ENCODE measurements at regions not wholly inside any gene's neighbourhood (a gene's known extent, or its start where the extent isn't known, plus 50 kb on each side); places are given as distances from the start of the nearest gene placed in this dataset.
A peak's percentile ranks its signal among the peaks of the same experiment; 100 is the strongest.

DNA sequence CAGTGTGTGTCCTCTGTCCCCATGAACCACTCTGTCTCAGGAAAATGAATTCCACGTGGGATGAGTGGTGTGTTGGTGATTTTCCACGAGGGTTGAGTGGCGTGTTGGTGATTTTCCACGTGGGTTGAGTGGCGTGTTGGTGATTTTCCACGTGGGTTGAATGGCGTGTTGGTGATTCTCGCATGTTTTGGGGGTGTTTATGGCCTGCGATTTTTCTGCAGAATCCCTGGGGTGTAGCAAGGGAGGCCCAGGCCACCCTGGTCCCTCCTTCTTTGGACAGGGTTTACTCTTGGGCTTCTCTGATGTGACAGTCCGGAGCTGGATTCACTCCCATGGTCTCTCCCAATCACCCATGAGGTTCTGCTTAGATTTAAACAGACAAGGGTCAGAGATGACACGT, 90.6 kb upstream of the FRMD1 start:
- peak; percentile 22 for DNase-seq

DNA sequence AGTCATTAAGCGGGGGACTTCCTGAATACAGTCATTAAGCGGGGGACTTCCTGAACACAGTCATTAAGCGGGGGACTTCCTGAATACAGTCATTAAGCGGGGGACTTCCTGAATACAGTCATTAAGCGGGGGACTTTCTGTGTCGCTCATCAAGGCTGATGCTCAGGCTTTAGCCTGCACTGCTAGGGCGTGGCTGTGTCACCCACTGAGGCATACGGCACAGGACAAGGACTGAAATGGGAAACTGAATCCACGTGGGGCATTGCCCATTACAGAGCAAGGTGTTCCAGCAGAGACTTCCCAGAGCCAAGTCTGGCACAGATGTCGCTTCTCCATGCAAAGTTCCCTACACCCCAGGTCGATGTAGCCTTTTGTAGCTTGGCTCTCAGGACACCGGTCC, 89.9 kb upstream of the FRMD1 start:
- DNase-seq, result peak; percentile 31

DNA sequence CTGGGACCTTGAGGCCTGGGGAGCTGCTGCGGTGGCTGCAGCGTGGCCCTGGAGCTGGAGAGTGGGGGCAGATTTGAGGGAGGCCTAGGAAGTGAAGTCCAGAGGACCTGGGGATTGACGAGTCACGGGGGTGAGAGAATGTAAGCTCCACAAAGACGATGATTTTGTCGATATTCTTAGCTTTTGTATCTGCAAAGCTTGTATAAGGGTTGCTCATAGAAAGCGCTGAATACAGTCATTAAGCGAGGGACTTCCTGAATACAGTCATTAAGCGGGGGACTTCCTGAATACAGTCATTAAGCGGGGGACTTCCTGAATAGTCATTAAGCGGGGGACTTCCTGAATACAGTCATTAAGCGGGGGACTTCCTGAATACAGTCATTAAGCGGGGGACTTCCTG, 89.3 kb upstream of the FRMD1 start:
- DNase-seq, result peak; percentile 13

DNA sequence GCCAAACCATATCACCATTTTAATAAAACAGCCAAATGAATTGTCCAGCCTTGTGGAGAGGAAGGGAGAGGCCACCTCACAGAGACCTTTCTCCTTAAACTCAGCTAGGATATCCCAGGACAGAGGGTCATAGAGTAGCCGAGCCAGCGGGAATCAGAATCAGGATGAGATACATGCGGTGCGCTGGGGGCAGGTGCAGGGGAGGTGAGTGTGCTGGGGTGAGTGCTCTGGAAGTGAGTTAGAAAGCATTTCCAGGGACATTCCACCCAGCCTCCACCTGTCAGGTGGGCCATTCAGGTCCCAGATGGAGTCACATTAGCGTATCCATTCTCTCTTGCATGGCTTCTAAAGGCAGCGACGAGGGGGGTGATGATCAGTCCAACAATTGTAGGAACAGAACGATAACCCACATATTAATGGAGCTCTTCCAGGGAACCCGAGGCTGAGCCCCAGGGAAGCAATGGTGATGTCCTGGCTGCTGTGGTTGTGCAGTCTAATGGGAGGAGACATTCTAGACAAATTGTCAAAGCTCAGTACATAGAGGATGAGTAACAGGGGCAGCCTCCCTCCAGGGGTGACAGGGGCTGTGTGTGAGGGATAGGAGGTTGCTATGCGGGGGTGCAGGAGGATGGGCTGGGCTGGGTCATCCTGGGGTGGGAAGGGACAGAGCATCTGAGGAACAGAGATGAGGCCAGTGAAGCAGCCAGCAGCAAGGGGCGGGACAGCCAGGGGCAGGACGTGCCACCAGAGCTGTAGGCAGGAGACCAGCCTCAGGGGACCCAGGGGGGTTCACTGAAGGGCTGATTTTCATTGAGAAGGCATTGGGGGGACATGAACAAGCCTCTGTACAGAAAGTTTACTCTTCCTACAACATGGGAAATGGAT, 88.7 kb upstream of the FRMD1 start:
- DNase-seq, result peak; percentile 31

DNA sequence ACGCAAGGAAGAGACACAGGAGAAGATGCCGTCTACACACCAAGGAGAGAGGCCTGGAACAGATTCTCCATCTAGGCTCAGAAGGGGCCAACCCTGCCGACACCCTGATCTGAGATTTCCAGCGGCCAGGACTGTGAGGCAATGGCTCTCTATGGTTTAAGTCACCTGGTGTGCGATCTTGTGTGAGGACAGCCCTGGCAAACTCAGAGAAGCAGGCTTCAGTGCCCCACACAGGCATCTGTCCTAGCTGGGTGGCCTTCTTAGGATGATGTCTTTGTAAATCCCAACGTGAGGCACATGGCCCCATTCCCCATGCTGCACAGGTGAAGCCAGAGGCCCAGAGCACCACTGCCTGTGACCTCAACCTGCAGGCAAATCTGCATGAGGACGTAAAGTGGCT, 87.6 kb upstream of the FRMD1 start:
- DNase-seq, result peak; percentile 20

DNA sequence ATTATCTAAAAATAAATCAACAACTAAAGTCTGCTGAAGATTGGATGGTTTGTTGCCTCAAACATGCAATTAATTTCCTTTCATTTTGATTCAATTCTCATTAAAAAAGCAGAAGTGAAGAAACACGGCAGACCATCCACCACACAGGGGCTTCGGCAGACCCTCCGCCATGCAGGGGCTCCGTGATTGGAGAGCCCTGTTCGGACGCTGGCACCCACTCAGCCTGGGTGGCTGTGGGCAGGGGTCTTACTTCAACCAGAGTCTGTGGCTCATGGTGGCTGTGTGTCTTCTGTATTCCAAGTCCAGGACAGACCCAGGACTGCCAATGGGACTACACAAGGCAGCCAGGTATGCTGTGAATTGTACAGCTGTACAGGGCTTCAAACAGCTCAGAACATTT, 86.9 kb upstream of the FRMD1 start:
- peak; percentile 24 for DNase-seq

DNA sequence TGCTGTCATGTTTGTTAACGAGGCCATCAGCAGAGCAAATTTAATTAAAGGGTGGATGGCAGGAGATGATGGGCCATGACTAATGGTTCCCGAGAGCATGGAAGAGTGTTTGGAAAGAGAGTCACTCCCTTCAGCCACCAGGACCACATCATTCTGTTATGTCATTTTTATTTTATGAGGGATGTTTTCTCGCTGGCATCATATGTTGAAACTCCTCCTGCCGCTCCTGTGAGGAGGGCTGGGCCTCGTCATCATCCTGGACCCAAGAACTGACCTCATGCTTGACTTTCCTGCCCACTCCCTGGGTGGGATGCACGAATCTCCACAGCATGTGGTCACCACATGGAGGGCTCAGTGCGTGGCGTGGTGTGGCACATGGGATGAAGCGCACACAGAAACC, 86.4 kb upstream of the FRMD1 start:
- peak; percentile 38 for DNase-seq

DNA sequence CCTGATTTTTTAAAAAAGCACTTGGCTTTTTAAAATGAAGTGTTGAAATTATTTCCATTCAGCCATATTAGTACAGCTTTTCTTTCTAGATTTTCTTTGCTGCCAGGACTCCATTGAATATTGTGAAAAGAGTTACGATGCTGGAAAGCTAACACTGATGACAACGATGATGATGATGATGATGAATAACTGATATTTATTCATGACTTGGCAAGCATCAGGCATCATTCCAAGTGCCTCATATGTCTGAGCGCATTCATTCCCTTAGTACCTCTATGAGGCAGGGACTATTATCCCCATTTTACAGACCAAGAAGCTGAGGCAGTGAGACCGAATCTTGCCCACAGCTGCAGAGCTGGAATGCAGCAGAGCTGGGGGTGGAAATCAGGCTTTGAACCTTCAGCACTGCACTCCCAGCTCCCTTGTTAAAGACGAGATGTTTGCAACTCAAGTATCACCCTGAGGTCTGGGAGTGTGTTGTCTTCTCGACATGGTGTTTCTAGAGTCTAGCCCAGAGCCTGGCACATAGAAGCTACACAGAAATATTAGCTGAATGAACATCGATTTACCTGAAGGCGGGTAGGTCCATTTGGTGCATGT, 85.5 kb upstream of the FRMD1 start:
- DNase-seq, result no peak

DNA sequence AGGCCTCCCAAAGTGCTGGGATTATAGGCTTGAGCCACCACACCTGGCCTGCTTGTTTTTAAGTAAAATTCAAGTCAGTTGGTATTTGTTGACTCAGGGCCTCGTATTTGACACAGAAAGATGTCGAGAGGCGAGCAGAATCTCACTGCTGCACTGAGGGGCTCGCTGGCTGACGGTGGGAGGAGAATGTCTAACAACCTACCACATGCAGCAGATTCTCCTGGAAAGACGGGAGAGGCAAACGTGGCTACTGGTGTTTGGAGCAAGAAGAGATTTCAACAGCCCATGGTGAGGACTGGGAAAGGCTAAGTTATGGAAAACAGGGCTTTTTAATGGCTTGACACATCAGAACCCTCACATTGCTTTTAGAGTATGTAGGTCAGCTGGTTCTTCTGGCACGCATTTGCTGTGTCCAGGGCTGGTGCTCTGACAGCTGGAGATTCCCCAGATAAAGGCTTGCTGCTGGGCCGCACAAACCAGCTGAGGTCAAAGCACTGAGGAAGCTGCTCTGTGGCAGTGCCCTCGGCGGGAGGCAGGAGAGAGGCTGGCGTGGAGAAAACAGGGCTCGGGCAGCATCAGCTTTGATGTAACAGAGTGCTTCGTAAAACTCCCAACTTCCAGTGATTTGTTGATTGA, 84.2 kb upstream of the FRMD1 start:
- peak; percentile 57 for DNase-seq

DNA sequence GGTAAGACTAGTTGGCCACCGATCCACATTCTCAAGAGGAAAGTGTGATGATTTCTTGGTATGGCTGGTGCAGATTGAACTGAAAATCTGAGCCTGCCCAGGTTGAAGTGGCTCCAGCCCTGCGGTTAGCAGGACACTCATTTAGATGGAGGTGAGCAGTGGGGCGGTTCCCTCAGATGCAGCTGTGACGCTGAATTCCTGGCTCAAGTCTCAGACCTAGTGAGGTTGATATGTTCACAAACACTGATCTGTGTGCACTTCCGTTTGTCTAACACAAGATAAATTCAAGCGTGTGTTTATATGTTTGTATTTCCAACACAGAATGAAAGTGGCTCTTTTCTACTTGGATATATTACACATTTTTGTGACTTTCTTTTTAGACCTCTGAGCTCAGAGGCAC, 83.4 kb upstream of the FRMD1 start:
- peak; percentile 26 for DNase-seq

DNA sequence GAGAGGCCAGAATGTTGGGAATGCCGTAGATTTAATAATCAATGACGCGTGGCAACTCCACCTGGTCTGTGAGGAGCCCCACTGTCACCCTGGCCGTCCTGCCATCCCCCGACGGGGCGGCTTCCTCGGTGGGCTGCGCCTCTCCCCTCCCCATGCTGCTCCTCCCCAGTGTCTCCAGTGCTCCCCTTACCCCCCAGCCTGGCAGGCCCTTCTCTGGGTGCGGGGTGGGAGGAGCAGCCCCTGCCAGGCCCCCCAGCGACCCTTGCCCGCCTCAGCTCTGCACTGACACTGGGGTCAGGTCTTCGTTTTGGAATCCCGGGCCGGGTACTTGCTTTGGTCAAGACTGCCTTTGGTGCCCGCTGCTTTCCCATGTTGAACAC, 82.3 kb upstream of the FRMD1 start:
- peak; percentile 37 for DNase-seq

DNA sequence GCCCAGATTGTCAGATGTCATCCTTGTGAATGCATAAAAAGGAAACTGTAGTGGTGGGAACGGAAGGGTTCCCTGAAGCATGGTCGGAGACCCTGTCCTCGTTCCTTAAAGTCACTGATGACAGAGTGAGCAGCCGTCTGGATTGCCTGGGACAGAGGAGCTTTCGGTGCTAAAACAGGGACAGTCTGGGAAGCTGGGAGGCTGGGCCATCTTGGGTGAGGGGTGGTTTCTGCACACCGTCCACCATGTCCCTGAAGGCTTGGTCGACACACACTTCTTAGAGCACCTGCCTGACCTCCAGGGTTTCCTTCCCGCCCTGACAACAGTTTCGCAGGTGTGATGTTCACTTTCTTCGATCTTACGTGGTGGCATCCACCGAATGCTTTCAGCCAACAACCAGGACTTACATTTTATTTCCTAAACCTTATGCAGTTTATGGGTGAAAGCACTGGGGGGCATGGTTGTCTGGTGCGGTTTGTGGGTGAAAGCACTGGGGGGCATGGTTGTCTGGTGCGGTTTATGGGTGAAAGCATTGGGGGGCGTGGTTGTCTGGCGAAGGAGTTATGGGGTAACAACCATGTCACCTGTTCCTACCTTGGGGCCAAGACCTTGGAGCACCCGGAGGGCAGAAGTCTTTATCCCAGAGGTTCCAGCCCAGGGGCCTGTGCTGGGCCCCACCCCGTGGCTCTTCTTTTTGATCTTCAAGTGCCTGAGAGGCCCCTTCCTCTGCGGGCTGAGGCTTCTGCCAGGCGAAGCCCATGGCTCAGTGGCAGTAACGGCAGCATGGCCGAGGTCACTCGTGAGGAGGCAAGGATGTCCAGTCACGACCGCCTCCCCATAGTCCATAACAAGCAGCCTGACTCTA, 81.7 kb upstream of the FRMD1 start:
- DNase-seq, result peak; percentile 29

DNA sequence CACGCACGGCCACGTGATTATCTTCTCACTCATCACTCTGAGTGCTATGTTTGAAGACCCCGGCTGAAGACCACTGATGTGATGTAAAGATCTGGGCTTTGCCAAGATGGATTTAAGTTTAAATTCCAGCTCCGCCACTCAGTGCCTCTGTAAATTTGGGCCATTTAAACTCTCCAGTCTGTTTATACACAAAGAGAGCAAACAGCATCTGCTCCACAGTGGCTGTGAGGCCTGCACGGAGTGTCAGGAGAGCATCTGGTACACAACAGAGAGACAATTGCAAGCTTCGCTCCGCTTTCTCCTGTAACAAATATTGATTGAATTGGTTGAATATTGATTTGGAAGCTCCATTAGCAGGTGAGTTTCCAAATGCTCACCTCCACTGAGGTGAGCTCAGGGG, 80.5 kb upstream of the FRMD1 start:
- peak; percentile 42 for DNase-seq

DNA sequence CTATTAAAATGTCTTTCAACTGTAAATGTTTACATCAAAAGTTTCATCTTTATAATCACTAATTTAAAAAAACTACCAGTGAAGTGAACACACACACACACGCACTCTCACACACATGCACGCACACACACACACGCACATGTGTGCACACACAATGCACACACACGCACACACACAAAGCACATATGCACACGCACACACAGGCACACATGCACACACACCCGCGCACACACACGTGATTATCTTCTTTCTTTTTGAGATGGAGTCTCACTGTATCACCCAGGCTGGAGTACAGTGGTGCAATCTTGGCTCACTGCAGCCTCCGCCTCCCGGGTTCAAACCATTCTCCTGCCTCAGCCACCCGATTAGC, 80.0 kb upstream of the FRMD1 start:
- DNase-seq, result peak; percentile 37

DNA sequence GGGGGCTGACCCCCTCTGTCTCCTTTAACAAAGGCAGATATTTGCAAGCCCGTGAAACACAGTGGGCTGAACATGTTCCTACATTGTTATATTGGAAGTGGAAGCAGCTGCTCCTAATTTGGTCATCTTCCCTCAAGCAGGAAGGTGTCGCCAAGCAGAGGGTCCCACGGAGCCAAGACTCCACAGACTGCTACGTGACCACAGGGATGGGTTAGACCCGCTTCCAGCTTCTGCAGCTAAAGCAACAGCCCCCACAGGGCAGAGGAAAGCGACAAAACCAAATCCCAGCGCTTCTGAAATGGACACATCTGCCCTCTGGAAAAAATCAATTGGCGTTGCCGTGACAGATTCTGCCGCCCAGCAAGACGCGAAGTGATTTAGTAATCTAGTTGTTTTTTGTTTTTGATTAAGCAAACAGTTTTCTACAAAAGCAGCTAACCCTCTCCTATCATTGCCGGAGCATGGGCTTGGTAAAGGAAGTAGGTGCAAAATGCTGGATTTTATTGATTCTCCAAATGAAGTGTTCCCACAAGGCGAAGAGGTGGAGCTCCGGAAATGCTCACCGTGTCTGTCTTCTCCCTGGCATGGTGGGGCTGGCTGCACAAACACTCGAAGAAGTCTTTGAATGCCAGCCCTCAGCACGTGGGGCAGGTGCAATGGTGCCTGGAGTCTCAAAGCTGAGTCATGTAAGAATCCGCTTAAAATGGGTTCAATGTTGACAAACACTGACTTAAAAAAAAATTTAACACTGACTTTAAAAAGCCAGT, 79.4 kb upstream of the FRMD1 start:
- DNase-seq, result peak; percentile 48

DNA sequence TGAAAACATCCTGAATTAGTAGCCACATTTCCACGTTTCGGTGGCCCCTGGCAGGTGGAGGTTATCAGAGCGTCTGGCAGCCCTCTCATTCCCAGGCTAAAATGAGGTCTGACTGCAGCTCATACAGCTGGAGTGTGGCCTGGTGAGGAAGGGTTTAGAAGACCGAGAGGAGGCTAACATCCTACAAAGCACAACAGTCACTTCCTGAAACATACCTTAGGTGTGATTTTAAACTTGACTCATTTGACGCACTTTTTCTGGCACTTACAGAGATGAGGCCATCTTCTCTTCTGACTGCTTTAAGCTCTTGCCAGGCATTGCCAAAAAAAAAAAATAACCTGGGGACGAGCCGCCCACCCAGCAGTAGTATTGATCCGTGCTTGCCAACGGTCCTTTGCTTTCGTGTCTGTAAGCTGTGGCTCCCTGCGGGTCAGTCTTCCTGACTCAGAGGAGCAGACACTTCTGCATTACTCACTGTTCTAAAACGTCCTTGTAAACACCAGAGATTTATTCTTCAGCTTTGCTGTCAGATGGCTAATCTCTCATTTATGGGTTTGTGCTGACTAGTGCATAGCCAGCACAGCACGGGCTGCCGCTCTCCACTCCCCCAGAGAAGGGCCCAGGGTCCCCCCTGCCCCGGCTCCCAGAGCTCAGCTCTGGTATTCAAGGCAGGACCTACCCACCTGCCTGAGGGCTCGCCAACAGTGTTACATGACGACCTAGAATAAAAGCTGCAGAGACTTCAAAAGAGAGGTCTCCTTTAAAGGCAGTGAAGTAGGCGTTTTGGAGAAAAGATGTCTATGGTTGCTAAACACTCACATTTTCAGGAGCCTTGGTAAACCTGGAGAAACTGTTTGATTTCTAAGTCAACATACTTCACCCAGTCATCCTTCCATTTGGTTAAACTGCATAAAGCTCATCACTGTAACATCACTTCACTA, 78.5 kb upstream of the FRMD1 start:
- peak; percentile 87 for DNase-seq

DNA sequence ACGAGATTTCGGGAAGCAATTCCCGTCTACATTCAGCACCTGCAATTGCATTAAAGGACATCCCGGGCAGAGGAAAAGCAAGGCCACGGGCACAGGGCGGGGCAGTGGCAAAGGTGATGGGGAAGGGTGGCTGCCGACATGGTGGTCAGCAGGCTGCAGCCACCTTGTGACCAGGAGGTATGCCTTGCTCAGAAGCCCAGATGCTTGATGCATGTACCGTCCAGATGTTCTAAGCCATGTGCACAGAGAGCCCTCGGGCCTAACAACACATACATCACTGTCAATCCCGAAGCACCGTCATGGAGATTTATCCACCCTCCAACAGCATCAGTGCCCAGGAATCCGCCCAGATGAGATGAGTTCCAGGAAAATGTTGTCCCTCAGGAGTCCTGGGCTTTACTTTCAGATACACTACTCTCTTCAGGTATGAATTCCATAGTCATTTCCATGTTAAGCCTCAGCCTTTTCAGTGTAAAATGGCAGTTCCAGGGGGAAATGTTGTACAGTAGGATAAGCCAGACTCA, 77.8 kb upstream of the FRMD1 start:
- peak; percentile 55 for DNase-seq

DNA sequence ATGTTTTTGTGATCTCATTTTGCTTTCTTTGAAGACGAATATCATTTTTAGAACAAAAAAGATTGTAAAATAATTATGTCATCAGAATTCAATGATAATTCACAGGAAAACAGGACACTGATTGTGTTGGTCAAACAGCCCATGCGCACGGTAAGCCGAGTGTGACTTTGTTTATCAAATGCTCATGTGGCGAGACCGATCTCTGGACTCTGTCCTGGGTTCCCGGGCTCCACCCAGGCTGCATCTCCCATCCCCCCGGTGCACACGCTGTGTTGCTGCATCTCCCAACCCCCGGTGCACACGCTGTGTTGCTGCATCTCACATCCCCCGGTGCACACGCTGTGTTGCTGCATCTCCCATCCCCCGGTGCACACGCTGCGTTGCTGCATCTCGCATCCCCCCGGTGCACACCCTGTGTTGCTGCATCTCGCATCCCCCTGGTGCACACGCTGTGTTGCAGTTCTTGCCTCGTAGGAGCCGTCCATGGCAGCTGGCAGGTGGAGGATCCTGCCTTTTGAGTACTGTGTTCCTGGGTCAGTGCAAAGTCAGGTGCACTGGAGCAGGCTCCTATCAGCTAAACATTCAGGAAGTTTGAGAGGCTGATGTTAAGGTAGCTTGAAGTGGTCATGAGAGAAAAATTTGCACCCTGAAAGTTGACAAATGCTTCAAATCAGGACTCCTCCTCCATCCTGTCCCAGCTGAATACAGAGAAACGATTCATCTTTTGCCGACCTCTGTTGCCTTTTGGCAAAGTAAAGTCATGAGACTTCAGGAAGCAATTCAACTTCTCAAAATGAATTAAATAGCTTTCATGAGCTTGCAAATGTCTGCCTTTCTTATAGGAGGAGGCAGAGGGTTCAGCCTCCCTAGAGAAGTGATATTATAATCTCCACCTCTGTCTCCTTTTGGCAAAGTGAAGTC, 77.1 kb upstream of the FRMD1 start:
- peak; percentile 42 for DNase-seq

DNA sequence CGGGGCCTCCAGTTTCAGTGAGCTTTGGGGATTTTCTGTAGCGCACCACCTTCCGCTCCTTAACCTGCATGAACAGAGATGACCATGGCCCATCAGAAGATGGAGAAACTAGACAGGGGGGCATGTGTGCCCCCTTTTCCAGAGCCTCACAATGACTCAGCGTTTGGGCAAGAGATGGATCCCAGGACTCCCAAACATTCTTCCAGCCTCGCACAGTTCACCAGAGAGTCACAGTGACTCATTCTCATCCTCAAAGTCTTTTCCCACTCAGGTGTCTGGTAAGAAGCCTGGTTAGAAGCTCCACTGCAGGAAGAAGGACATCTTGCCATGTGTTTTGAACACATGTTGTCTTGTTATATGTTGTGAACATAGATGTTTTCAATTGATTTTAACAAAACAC, 76.2 kb upstream of the FRMD1 start:
- DNase-seq, result peak; percentile 84
